ENCODE measurements at regions not wholly inside any gene's neighbourhood (a gene's known extent, or its start where the extent isn't known, plus 50 kb on each side); places are given as distances from the start of the nearest gene placed in this dataset.

DNA sequence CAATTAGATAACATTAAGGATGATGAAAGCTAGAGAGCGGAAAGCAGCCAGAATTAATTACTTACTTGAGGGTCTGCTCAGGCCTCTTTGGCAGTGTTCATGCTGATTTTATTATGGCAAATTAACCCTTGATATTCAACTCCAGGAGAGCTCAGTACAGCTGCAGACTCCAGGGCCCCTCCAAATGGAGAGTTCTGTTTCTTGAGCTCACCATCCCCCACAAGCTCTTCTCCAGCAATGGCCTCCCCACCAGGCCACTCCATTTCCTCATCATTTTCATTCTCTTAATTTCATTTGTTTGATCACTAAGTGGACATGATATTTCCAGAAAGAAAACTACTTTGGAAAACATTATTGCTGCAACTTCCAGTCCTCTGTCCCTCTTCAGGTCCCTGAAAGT lies 513.3 kb upstream of the NOX3 start:
- TF ChIP-seq, protein P1, sequence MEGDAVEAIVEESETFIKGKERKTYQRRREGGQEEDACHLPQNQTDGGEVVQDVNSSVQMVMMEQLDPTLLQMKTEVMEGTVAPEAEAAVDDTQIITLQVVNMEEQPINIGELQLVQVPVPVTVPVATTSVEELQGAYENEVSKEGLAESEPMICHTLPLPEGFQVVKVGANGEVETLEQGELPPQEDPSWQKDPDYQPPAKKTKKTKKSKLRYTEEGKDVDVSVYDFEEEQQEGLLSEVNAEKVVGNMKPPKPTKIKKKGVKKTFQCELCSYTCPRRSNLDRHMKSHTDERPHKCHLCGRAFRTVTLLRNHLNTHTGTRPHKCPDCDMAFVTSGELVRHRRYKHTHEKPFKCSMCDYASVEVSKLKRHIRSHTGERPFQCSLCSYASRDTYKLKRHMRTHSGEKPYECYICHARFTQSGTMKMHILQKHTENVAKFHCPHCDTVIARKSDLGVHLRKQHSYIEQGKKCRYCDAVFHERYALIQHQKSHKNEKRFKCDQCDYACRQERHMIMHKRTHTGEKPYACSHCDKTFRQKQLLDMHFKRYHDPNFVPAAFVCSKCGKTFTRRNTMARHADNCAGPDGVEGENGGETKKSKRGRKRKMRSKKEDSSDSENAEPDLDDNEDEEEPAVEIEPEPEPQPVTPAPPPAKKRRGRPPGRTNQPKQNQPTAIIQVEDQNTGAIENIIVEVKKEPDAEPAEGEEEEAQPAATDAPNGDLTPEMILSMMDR (optimal IDR thresholded peaks at IDR 0.05 in 1 of 3, IDR thresholded peaks at IDR 0.05 in 1 of 3, conservative IDR thresholded peaks at IDR 0.05 in 1 of 3; ENCODE audit: extremely low read depth in 1 of 3, insufficient read depth in 2 of 3, low read length in 3 of 3), result no peak
- TF ChIP-seq EZH2 (IDR thresholded peaks at IDR 0.05; ENCODE audit: low read length), result no peak

Data from keratinocyte (primary cell).